ENCODE measurements at regions not wholly inside any gene's neighbourhood (a gene's known extent, or its start where the extent isn't known, plus 50 kb on each side); places are given as distances from the start of the nearest gene placed in this dataset.

GRCh38 chr21:27704567-27705166, 737.8 kb upstream of the ADAMTS5 start:
- Mint-ChIP-seq H3K4me3 (ENCODE audit: unreplicated experiment) (no peak overlapping the region), H3K27me3 (ENCODE audit: insufficient read depth, unreplicated experiment) (peaks cover 7% of the 10 kb centered on the region), H3K27ac (ENCODE audit: unreplicated experiment) (no peak overlapping the region), H3K36me3 (ENCODE audit: insufficient read depth, unreplicated experiment) (no peaks in the 10 kb centered on the region), H3K4me1 (ENCODE audit: low read depth, unreplicated experiment) (no peaks in the 10 kb centered on the region), H3K9me3 (ENCODE audit: unreplicated experiment) (peaks cover 13% of the 10 kb centered on the region)
- TF ChIP-seq, protein P1, sequence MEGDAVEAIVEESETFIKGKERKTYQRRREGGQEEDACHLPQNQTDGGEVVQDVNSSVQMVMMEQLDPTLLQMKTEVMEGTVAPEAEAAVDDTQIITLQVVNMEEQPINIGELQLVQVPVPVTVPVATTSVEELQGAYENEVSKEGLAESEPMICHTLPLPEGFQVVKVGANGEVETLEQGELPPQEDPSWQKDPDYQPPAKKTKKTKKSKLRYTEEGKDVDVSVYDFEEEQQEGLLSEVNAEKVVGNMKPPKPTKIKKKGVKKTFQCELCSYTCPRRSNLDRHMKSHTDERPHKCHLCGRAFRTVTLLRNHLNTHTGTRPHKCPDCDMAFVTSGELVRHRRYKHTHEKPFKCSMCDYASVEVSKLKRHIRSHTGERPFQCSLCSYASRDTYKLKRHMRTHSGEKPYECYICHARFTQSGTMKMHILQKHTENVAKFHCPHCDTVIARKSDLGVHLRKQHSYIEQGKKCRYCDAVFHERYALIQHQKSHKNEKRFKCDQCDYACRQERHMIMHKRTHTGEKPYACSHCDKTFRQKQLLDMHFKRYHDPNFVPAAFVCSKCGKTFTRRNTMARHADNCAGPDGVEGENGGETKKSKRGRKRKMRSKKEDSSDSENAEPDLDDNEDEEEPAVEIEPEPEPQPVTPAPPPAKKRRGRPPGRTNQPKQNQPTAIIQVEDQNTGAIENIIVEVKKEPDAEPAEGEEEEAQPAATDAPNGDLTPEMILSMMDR (IDR thresholded peaks at IDR 0.05; ENCODE audit: insufficient read depth in 1 of 2, low read depth in 1 of 2, low read length in 1 of 2, severe bottlenecking in 1 of 2, unreplicated experiment in 1 of 2): no peak
- DNase-seq: no peak
- Histone ChIP-seq H3K27me3 (replicated peaks; ENCODE audit: control insufficient read depth, insufficient read depth, low read length) (no peaks in the 10 kb centered on the region), H3K36me3 (ENCODE audit: control insufficient read depth, insufficient read depth, low read length) (no peaks in the 10 kb centered on the region), H3K9me3 (no peaks in the 10 kb centered on the region; the same call in 1 of the 2 replicates), H3K4me1 (no peaks in the 10 kb centered on the region), H3K4me3 (ENCODE audit: low read depth, low read length) (no peak overlapping the region)
- POLR2A ChIA-PET: no interaction called here
- CTCF ChIA-PET: no interaction called here
- intact Hi-C loops (cut with micrococcal nuclease; ENCODE audit: unreplicated experiment): loop anchor here (10.0 kb wide), 1 partner anchor 1040 kb away; no protein-coding TSS in a partner anchor
- BruUV-seq (replicated peaks): no TSS peak

DNA sequence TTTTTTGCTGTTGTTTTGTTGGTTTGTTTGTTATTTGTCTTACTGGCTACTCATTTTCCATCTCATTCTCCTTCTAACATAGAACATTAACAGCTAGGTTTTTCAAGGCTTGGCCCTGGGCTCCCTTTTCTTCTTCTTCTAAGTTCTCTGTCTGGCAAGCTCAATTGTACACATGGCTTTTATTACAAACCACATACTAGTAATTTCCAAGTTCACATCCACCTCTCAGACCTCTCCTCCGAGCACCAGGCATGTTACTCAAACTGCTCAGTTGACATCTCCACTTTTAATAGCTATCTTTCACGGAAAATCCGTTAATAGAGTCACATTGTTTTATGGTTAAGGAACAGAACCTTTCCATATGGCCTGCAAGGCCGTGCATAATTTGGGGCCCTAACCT, 736.9 kb upstream of the ADAMTS5 start:
- DNase-seq: no peak
- intact Hi-C loops (cut with micrococcal nuclease; ENCODE audit: unreplicated experiment): loop anchor here (10.0 kb wide), 1 partner anchor 1041 kb away; no protein-coding TSS in a partner anchor
- Histone ChIP-seq H3K4me1 (no peaks in the 10 kb centered on the region), H3K4me3 (ENCODE audit: low read depth, low read length) (no peak overlapping the region), H3K27me3 (replicated peaks; ENCODE audit: control insufficient read depth, insufficient read depth, low read length) (no peaks in the 10 kb centered on the region), H3K36me3 (ENCODE audit: control insufficient read depth, insufficient read depth, low read length) (no peaks in the 10 kb centered on the region), H3K9me3 (no peaks in the 10 kb centered on the region; the same call in 1 of the 2 replicates)
- TF ChIP-seq, protein P1 (IDR thresholded peaks at IDR 0.05; ENCODE audit: insufficient read depth in 1 of 2, low read depth in 1 of 2, low read length in 1 of 2, severe bottlenecking in 1 of 2, unreplicated experiment in 1 of 2): no peak
- Mint-ChIP-seq H3K4me3 (ENCODE audit: unreplicated experiment) (no peak overlapping the region), H3K9me3 (ENCODE audit: unreplicated experiment) (peaks cover 4% of the 10 kb centered on the region), H3K27me3 (ENCODE audit: insufficient read depth, unreplicated experiment) (peaks cover 4% of the 10 kb centered on the region), H3K4me1 (ENCODE audit: low read depth, unreplicated experiment) (no peaks in the 10 kb centered on the region), H3K27ac (ENCODE audit: unreplicated experiment) (no peak overlapping the region), H3K36me3 (ENCODE audit: insufficient read depth, unreplicated experiment) (no peaks in the 10 kb centered on the region)
- BruUV-seq (replicated peaks): no TSS peak
- POLR2A ChIA-PET: no interaction called here
- CTCF ChIA-PET: no interaction called here

DNA sequence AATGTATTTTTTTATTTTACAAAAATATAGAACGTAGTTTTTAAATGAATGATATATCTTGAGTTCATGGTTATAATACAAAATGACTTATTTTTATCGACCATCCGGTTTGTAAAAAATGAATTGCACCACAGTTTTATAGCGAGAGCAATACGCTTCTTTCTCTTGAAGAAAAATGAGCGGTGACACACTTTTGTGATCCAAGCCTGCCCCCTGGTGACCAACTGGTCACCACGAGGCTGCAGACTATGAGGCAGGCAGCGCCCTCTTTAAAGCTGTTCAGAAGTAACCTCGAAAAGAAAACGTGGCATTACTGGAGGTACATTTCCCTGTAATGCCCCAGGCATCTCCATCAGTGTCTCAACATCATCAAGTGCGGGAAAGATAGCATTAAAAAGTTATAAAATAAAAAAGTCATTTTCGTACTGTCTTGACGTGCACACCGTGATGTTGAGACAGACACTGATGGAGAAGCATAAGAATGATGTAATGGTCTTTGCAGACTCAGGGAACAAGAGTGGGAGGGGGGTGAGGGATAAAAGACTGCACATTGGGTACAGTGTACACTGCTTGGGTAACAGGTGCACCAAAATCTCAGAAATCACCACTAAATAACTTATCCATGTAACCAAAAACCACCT, 734.2 kb upstream of the ADAMTS5 start:
- ChIA-PET POLR2A (no interaction called here), CTCF (interaction anchor here (0.6 to 0.7 kb wide), 3 partner anchors 488 to 1044 kb away, joined by 3 to 7 read pairs (median 3); no protein-coding TSS in a partner anchor)
- Mint-ChIP-seq H3K27ac (ENCODE audit: unreplicated experiment) (no peak overlapping the region), H3K9me3 (ENCODE audit: unreplicated experiment) (no peaks in the 10 kb centered on the region), H3K36me3 (ENCODE audit: insufficient read depth, unreplicated experiment) (no peaks in the 10 kb centered on the region), H3K4me1 (ENCODE audit: low read depth, unreplicated experiment) (no peaks in the 10 kb centered on the region), H3K4me3 (ENCODE audit: unreplicated experiment) (no peak overlapping the region), H3K27me3 (ENCODE audit: insufficient read depth, unreplicated experiment) (peaks cover 7% of the 10 kb centered on the region)
- no peaks in the 10 kb centered on the region for H3K9me3 ChIP-seq
- H3K27me3 ChIP-seq (replicated peaks; ENCODE audit: control insufficient read depth, insufficient read depth, low read length): no peaks in the 10 kb centered on the region
- intact Hi-C loops (cut with micrococcal nuclease; ENCODE audit: unreplicated experiment): loop anchor here (1.0 to 10.0 kb wide), 4 partner anchors 136 to 1044 kb away; no protein-coding TSS in a partner anchor
- no peak overlapping the region for H3K4me3 ChIP-seq (ENCODE audit: low read depth, low read length)
- no peaks in the 10 kb centered on the region for H3K36me3 ChIP-seq (ENCODE audit: control insufficient read depth, insufficient read depth, low read length)
- no TSS peak for BruUV-seq (replicated peaks)
- DNase-seq: peak; percentile 72 to 79
- H3K4me1 ChIP-seq: no peaks in the 10 kb centered on the region
- TF ChIP-seq, protein P1 (IDR thresholded peaks at IDR 0.05; ENCODE audit: insufficient read depth in 1 of 2, low read depth in 1 of 2, low read length in 1 of 2, severe bottlenecking in 1 of 2, unreplicated experiment in 1 of 2): peak; percentile 86 to 90

Measured in Caco-2 (cell line).